GM12875 (cell line): ENCODE measurements at regions not wholly inside any gene's neighbourhood (a gene's known extent, or its start where the extent isn't known, plus 50 kb on each side); places are given as distances from the start of the nearest gene placed in this dataset.
"Not testable (repeated sequence)": the region's sequence is repeated elsewhere in the genome, so short reads cannot be mapped to it uniquely, and the experiment has no call there.

ENCODE experiments used
- H3K4me3 ChIP-seq: one replicate; pipeline ENCODE4 v1.5.1; 2011; ENCODE audit warnings: low read depth, low read length, control low read depth
- CTCF ChIP-seq: IDR thresholded peaks from 2 replicates; pipeline ENCODE4 v1.5.1; 2011; ENCODE audit warnings: low read depth, mild to moderate bottlenecking, control low read depth, inconsistent platforms, low read length, moderate library complexity, borderline replicate concordance; ENCODE audit not compliant: insufficient read depth

GRCh38 chr17:64800987-64801386 lies 118.3 kb downstream of the LRRC37A3 start:
- not testable (repeated sequence) for H3K4me3 ChIP-seq

GRCh38 chr17:64800361-64800895 lies 118.8 kb downstream of the LRRC37A3 start:
- H3K4me3 ChIP-seq = not testable (repeated sequence)

GRCh38 chr17:64799543-64800188 lies 119.6 kb downstream of the LRRC37A3 start:
- not testable (repeated sequence) for H3K4me3 ChIP-seq

- H3K4me3 ChIP-seq = not testable (repeated sequence)
Observed at GRCh38 chr17:64798961-64799360, 120.3 kb downstream of the LRRC37A3 start.

- H3K4me3 ChIP-seq = not testable (repeated sequence)
Observed at GRCh38 chr17:64798489-64798790, 120.8 kb downstream of the LRRC37A3 start.

GRCh38 chr17:64797746-64798488 lies 121.4 kb downstream of the LRRC37A3 start:
- peak; percentile 37; the same call in 1 of the 2 replicates for TF ChIP-seq CTCF
- not testable (repeated sequence) for H3K4me3 ChIP-seq

- H3K4me3 ChIP-seq = not testable (repeated sequence)
Observed at GRCh38 chr17:64795342-64795741, 123.9 kb downstream of the LRRC37A3 start.

- H3K4me3 ChIP-seq = not testable (repeated sequence)
Observed at GRCh38 chr17:64794548-64795274, 124.6 kb downstream of the LRRC37A3 start.

GRCh38 chr17:64794113-64794512 lies 125.2 kb downstream of the LRRC37A3 start:
- not testable (repeated sequence) for H3K4me3 ChIP-seq

- H3K4me3 ChIP-seq = not testable (repeated sequence)
Observed at GRCh38 chr17:64792793-64793575, 126.3 kb downstream of the LRRC37A3 start.

GRCh38 chr17:64792276-64792675 lies 127.0 kb downstream of the LRRC37A3 start:
- not testable (repeated sequence) for H3K4me3 ChIP-seq

GRCh38 chr17:64791691-64792090 lies 127.6 kb downstream of the LRRC37A3 start:
- not testable (repeated sequence) for H3K4me3 ChIP-seq

- H3K4me3 ChIP-seq = not testable (repeated sequence)
Observed at GRCh38 chr17:64791226-64791625, 128.1 kb downstream of the LRRC37A3 start.

GRCh38 chr17:64790690-64791089 lies 128.6 kb upstream of the SMURF2 start:
- not testable (repeated sequence) for H3K4me3 ChIP-seq

- not testable (repeated sequence) for H3K4me3 ChIP-seq
Observed at GRCh38 chr17:64790193-64790592, 128.1 kb upstream of the SMURF2 start.

GRCh38 chr17:64789061-64789445 lies 126.9 kb upstream of the SMURF2 start:
- H3K4me3 ChIP-seq = not testable (repeated sequence)
